HepG2 (cell line): ENCODE measurements at regions not wholly inside any gene's neighbourhood (a gene's known extent, or its start where the extent isn't known, plus 50 kb on each side); places are given as distances from the start of the nearest gene placed in this dataset.

Experiments
- ATAC-seq: fragments of 200-7000 bp; cut with Tn5 transposase; 3 replicates; pipeline ENCODE4 v1.9.1; 2020; ENCODE audit warnings: mild to moderate bottlenecking, moderate library complexity
- BruUV-seq: library from RNA; stranded (reverse); fragments of 400-500 nt; replicated peaks from 2 replicates; lab custom pipeline; 2021; lab: Mats Ljungman, UMichigan
- CTCF ChIA-PET: fragments of 300-600 bp; formaldehyde crosslinking; extraction: SDS; loops from one replicate; lab custom pipeline; 2021; ENCODE audit warnings: low total read pairs, inconsistent platforms, low intra/inter-chr PET ratio; lab: Yijun Ruan, JAX
- POLR2A ChIA-PET: fragments of 350-600 bp; sonication (Branson Sonifier 250); formaldehyde crosslinking; loops from one replicate; lab custom pipeline; 2020; ENCODE audit warnings: antibody characterized with exemption, inconsistent platforms; lab: Yijun Ruan, JAX
- DNase-seq: peaks from one replicate; pipeline ENCODE4 v3.0.0-alpha.2; 2015; ENCODE audit warnings: low spot score
- FAIRE-seq: peaks from 3 replicates; lab custom pipeline; 2011; peaks lifted over from hg19 to GRCh38; lab: Jason Lieb, UNC
- H2AFZ ChIP-seq: one replicate; pipeline ENCODE4 v1.6.1; 2011; ENCODE audit warnings: low read length, inconsistent platforms
- H3K27ac ChIP-seq: fragments of 300-600 bp; 3 replicates; pipeline ENCODE4 v1.8.0; 2011; ENCODE audit warnings: mixed run types, mild to moderate bottlenecking, mixed read lengths, low read length, inconsistent platforms; ENCODE audit not compliant: insufficient read depth; ENCODE audit errors: extremely low read length
- H3K27me3 ChIP-seq, 2 experiments: fragments of 200-600 bp in 1 of 2; 2 replicates in 1 of 2; 3 replicates in 1 of 2; pipeline versions ENCODE4 v1.6.0 to v1.8.0; 2011; ENCODE audit warnings: low read length in 2 of 2, mild to moderate bottlenecking in 2 of 2, moderate library complexity in 2 of 2, inconsistent platforms in 1 of 2; ENCODE audit not compliant: insufficient read depth in 2 of 2, control insufficient read depth in 1 of 2
- H3K36me3 ChIP-seq, 2 experiments: fragments of 200-600 bp in 1 of 2; replicated peaks in 1 of 2; 2 replicates in 1 of 2; 3 replicates in 1 of 2; pipeline versions ENCODE4 v1.5.1 to v1.8.0; 2011; ENCODE audit warnings: low read length in 2 of 2, inconsistent platforms in 1 of 2; ENCODE audit not compliant: insufficient read depth in 2 of 2, control insufficient read depth in 1 of 2
- H3K4me1 ChIP-seq: 2 replicates; pipeline ENCODE4 v1.5.1; 2012; ENCODE audit warnings: low read length, inconsistent platforms; ENCODE audit not compliant: insufficient read depth
- H3K4me2 ChIP-seq: 2 replicates; pipeline ENCODE4 v1.6.0; 2011; ENCODE audit warnings: low read depth, low read length, inconsistent platforms
- H3K4me3 ChIP-seq, 3 experiments: fragments of 200-600 bp in 1 of 3; sonication (generic), shearing (Covaris generic) in 1 of 3; replicated peaks in 1 of 3; 2 replicates each; pipeline ENCODE4 v1.5.1; 2011 to 2016; ENCODE audit warnings: low read length in 3 of 3, inconsistent platforms in 2 of 3, low read depth in 2 of 3, mild to moderate bottlenecking in 2 of 3, control low read depth in 1 of 3, mixed read lengths in 1 of 3; ENCODE audit not compliant: insufficient read depth in 1 of 3
- H3K79me2 ChIP-seq: one replicate; pipeline ENCODE4 v1.6.1; 2011; ENCODE audit warnings: low read length, inconsistent platforms; ENCODE audit not compliant: insufficient read depth
- H3K9ac ChIP-seq: 2 replicates; pipeline ENCODE4 v1.6.0; 2011; ENCODE audit warnings: mild to moderate bottlenecking, low read depth, low read length, inconsistent platforms; ENCODE audit not compliant: insufficient read depth
- H3K9me3 ChIP-seq: 2 replicates; pipeline ENCODE4 v1.5.1; 2012; ENCODE audit warnings: mild to moderate bottlenecking, low read length
- H4K20me1 ChIP-seq: 2 replicates; pipeline ENCODE4 v1.6.0; 2011; ENCODE audit warnings: inconsistent platforms, mild to moderate bottlenecking, low read length, moderate library complexity; ENCODE audit not compliant: insufficient read depth
- ARNT ChIP-seq: fragments of 450-650 bp; IDR thresholded peaks from 2 replicates; pipeline ENCODE4 v1.6.1; 2017
- CEBPB ChIP-seq: IDR thresholded peaks from 2 replicates; pipeline ENCODE4 v1.6.1; 2011; ENCODE audit warnings: low read depth, low read length, improper control_type of control experiment, borderline replicate concordance
- CREM ChIP-seq, 2 experiments: sonication (generic) in 1 of 2; formaldehyde crosslinking in 1 of 2; IDR thresholded peaks; 2 replicates each; pipeline versions ENCODE4 v1.4.0 to v1.6.1; 2016 to 2020; ENCODE audit warnings: antibody characterized with exemption in 1 of 2, mild to moderate bottlenecking in 1 of 2, missing genetic modification reagents in 1 of 2
- DPF2 ChIP-seq: sonication (generic); formaldehyde crosslinking; IDR thresholded peaks from 2 replicates; pipeline ENCODE4 v1.4.0; 2020; ENCODE audit warnings: mild to moderate bottlenecking, low read depth, missing genetic modification reagents, borderline replicate concordance
- GPN1 ChIP-seq: sonication (generic); formaldehyde crosslinking; IDR thresholded peaks from 2 replicates; pipeline ENCODE4 v1.5.1; 2020; ENCODE audit warnings: missing genetic modification reagents, borderline replicate concordance
- KMT2B ChIP-seq: IDR thresholded peaks from 2 replicates; pipeline ENCODE4 v1.6.1; 2016; ENCODE audit warnings: missing genetic modification reagents, missing compliant biosample characterization
- MBD4 ChIP-seq: IDR thresholded peaks from 2 replicates; pipeline ENCODE4 v1.6.1; 2012; ENCODE audit warnings: low read length, inconsistent platforms, borderline replicate concordance
- REL ChIP-seq: sonication (generic); formaldehyde crosslinking; conservative IDR thresholded peaks from 2 replicates; pipeline ENCODE4 v1.8.0; 2022; ENCODE audit warnings: mild to moderate bottlenecking, missing genetic modification reagents, moderate library complexity
- SKI ChIP-seq: fragments of 450-650 bp; IDR thresholded peaks from one replicate; pipeline ENCODE4 v1.6.1; 2018; ENCODE audit warnings: mild to moderate bottlenecking; ENCODE audit not compliant: partially characterized antibody
- SMAD9 ChIP-seq: sonication (generic); formaldehyde crosslinking; IDR thresholded peaks from 2 replicates; pipeline ENCODE4 v1.5.1; 2020; ENCODE audit warnings: mild to moderate bottlenecking, missing genetic modification reagents
- SOX13 ChIP-seq, 3 experiments: fragments of 450-650 bp in 1 of 3; sonication (generic) in 1 of 3; formaldehyde crosslinking in 1 of 3; IDR thresholded peaks in 2 of 3; conservative IDR thresholded peaks in 1 of 3; 2 replicates each; pipeline versions ENCODE4 v1.5.0 to v1.6.1; 2016 to 2020; ENCODE audit warnings: antibody characterized with exemption in 1 of 3, mild to moderate bottlenecking in 1 of 3, missing compliant biosample characterization in 1 of 3, missing genetic modification reagents in 1 of 3, moderate library complexity in 1 of 3
- THAP7 ChIP-seq: sonication (generic); formaldehyde crosslinking; IDR thresholded peaks from 2 replicates; pipeline ENCODE4 v1.8.1; 2023; ENCODE audit warnings: mild to moderate bottlenecking, missing genetic modification reagents
- ZNF512 ChIP-seq: sonication (generic); formaldehyde crosslinking; IDR thresholded peaks from 2 replicates; pipeline ENCODE4 v1.4.0; 2020; ENCODE audit warnings: mild to moderate bottlenecking, missing genetic modification reagents
- ZNF770 ChIP-seq: sonication (generic); formaldehyde crosslinking; IDR thresholded peaks from 2 replicates; pipeline ENCODE4 v1.5.0; 2020; ENCODE audit warnings: mild to moderate bottlenecking, missing genetic modification reagents
- ZSCAN22 ChIP-seq: sonication (generic); formaldehyde crosslinking; IDR thresholded peaks from 2 replicates; pipeline ENCODE4 v1.4.0; 2020; ENCODE audit warnings: mild to moderate bottlenecking, missing genetic modification reagents
- ZZZ3 ChIP-seq: sonication (generic); formaldehyde crosslinking; IDR thresholded peaks from 2 replicates; pipeline ENCODE4 v1.4.0; 2020; ENCODE audit warnings: missing genetic modification reagents, mild to moderate bottlenecking, borderline replicate concordance
- whole genome bisulfite sequencing: methylation state at CpG from one replicate; pipeline ENCODE4 v1.1.6; 2017; ENCODE audit warnings: low lambda C conversion rate; 5-methylcytosine and 5-hydroxymethylcytosine counted together
- in situ Hi-C: cut with HindIII; loops from 2 replicates; pipeline ENCODE4 v1.10.0; 2017; ENCODE audit warnings: low pct_unique_long_range_greater_than_20kb; ENCODE audit not compliant: extremely low pct_ligation_motif_present
- intact Hi-C: fragments of 100-400 bp; cut with micrococcal nuclease; formaldehyde crosslinking; loops from one replicate; pipeline ENCODE4 v1.10.0; 2022; ENCODE audit not compliant: unreplicated experiment

GRCh38 chr4:97003715-97004114 is 1139.6 kb downstream of the STPG2 start:
- FAIRE-seq (no peak), ATAC-seq (no peak), DNase-seq (no peak)
- intact Hi-C loops (no loop called here), in situ Hi-C loops (no loop called here)
- no peak overlapping the region for H3K27ac ChIP-seq
- no TSS peak for BruUV-seq
- H3K9me3 ChIP-seq, result no peaks in the 10 kb centered on the region
- no peak overlapping the region for H3K9ac ChIP-seq
- ChIA-PET POLR2A (no interaction called here), CTCF (no interaction called here)
- H3K36me3 ChIP-seq, result no peaks in the 10 kb centered on the region
- H3K4me1 ChIP-seq, result no peaks in the 10 kb centered on the region
- no peaks in the 10 kb centered on the region for H4K20me1 ChIP-seq
- TF ChIP-seq KMT2B (CRISPR knock-in tag) (no peak), SKI (no peak), DPF2 (CRISPR knock-in tag) (no peak)
- H3K79me2 ChIP-seq, result no peaks in the 10 kb centered on the region
- H3K4me2 ChIP-seq, result no peak overlapping the region
- H2AFZ ChIP-seq, result no peak overlapping the region
- no peaks in the 10 kb centered on the region for H3K27me3 ChIP-seq
- H3K4me3 ChIP-seq, result no peak overlapping the region

- no TSS peak for BruUV-seq
- Histone ChIP-seq H3K36me3 (no peaks in the 10 kb centered on the region), H3K4me2 (no peak overlapping the region), H3K4me3 (no peak overlapping the region), H4K20me1 (no peaks in the 10 kb centered on the region), H3K4me1 (no peaks in the 10 kb centered on the region), H3K27ac (no peak overlapping the region), H3K9ac (no peak overlapping the region), H2AFZ (no peak overlapping the region), H3K9me3 (no peaks in the 10 kb centered on the region), H3K27me3 (no peaks in the 10 kb centered on the region), H3K79me2 (no peaks in the 10 kb centered on the region)
- whole genome bisulfite sequencing, result 62% methylated on average over 3 of the region's 3 CpGs
- CTCF ChIA-PET, result no interaction called here
- ATAC-seq, result no peak
- intact Hi-C loops, result no loop called here
- in situ Hi-C loops, result no loop called here
- DNase-seq, result no peak
- FAIRE-seq, result no peak
- POLR2A ChIA-PET, result no interaction called here
- no peak for TF ChIP-seq THAP7
- no peak for TF ChIP-seq ZZZ3 (CRISPR knock-in tag)
- no peak for TF ChIP-seq SOX13 (IDR thresholded peaks at IDR 0.05)
- TF ChIP-seq SOX13 (CRISPR knock-in tag; conservative IDR thresholded peaks at IDR 0.05 in 1 of 2, IDR thresholded peaks at IDR 0.05 in 1 of 2), result no peak
- no peak for TF ChIP-seq CREM (IDR thresholded peaks at IDR 0.05)
- TF ChIP-seq CREM (CRISPR knock-in tag; IDR thresholded peaks at IDR 0.05), result no peak
- no peak for TF ChIP-seq ZNF512 (CRISPR knock-in tag)
- no peak for TF ChIP-seq SMAD9 (CRISPR knock-in tag)
- TF ChIP-seq CEBPB, result no peak
- TF ChIP-seq ZNF770 (CRISPR knock-in tag), result no peak
- TF ChIP-seq REL (CRISPR knock-in tag), result no peak
- no peak for TF ChIP-seq GPN1
- no peak for TF ChIP-seq MBD4
- no peak for TF ChIP-seq ZSCAN22
- no peak for TF ChIP-seq ARNT
Observed at GRCh38 chr4:97013309-97013708, 1130.0 kb downstream of the STPG2 start.
